Vagina (tissue), 2 donors: ENCODE measurements at regions not wholly inside any gene's neighbourhood (a gene's known extent, or its start where the extent isn't known, plus 50 kb on each side); places are given as distances from the start of the nearest gene placed in this dataset.
"Not testable (repeated sequence)": the region's sequence is repeated elsewhere in the genome, so short reads cannot be mapped to it uniquely, and the experiment has no call there.

Source experiments
- CTCF ChIP-seq, 3 experiments: fragments of 450-650 bp in 2 of 3; fragments of 200-600 bp in 1 of 3; sonication (generic) in 1 of 3; IDR thresholded peaks; one replicate each; pipeline ENCODE4 v1.5.1; 2017 to 2019; ENCODE audit warnings: antibody characterized with exemption in 3 of 3, mild to moderate bottlenecking in 2 of 3, moderate library complexity in 2 of 3
- POLR2A ChIP-seq, 2 donors: fragments of 450-650 bp; IDR thresholded peaks; one replicate each; pipeline ENCODE4 v1.6.1; 2017; ENCODE audit warnings: antibody characterized with exemption in 2 of 2, mild to moderate bottlenecking in 2 of 2, moderate library complexity in 2 of 2

GRCh38 chr18:56438480-56438879, 199.9 kb downstream of the TXNL1 start:
- TF ChIP-seq CTCF, POLR2A (IDR thresholded peaks at IDR 0.05): not testable (repeated sequence)
